HCT116 (cell line): ENCODE measurements at regions not wholly inside any gene's neighbourhood (a gene's known extent, or its start where the extent isn't known, plus 50 kb on each side); places are given as distances from the start of the nearest gene placed in this dataset.

ENCODE experiments used
- POLR2A ChIP-seq: IDR thresholded peaks from 2 replicates; pipeline ENCODE4 v1.7.0; 2011; ENCODE audit warnings: borderline replicate concordance; ENCODE audit not compliant: insufficient read depth, insufficient read length; ENCODE audit errors: extremely low read depth
- TF ChIP-seq, protein P1 (sequence below), 3 experiments: fragments of 200-600 bp in 1 of 3; sonication (generic) in 1 of 3; IDR thresholded peaks in 2 of 3; conservative IDR thresholded peaks in 1 of 3; 2 replicates each; pipeline ENCODE4 v1.5.1; 2012 to 2017; ENCODE audit warnings: low read depth in 2 of 3, low read length in 2 of 3, antibody characterized with exemption in 1 of 3, borderline replicate concordance in 1 of 3, control low read depth in 1 of 3, mild to moderate bottlenecking in 1 of 3, mixed read lengths in 1 of 3, mixed run types in 1 of 3, moderate library complexity in 1 of 3; ENCODE audit not compliant: insufficient read depth in 1 of 3

DNA sequence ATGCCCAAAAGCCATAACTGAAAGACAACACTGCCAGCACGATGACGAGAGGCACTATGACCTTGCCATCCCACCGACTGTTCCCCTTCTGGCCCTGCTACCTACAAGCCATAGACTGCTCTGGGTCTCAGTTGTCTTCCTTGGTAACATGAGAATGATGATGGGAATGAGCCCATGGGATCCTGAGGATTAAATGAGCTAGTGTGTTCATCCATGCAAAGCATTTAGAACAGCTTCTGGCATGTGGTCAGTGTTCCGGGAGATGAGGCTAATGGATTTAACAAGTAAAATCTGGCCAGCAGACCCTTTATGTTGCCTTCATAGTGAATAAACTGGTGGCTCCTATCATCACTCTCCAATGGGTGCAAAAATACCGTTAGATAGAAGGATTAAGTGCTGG, 62.4 kb upstream of the WDR11 start:
- TF ChIP-seq, protein P1, sequence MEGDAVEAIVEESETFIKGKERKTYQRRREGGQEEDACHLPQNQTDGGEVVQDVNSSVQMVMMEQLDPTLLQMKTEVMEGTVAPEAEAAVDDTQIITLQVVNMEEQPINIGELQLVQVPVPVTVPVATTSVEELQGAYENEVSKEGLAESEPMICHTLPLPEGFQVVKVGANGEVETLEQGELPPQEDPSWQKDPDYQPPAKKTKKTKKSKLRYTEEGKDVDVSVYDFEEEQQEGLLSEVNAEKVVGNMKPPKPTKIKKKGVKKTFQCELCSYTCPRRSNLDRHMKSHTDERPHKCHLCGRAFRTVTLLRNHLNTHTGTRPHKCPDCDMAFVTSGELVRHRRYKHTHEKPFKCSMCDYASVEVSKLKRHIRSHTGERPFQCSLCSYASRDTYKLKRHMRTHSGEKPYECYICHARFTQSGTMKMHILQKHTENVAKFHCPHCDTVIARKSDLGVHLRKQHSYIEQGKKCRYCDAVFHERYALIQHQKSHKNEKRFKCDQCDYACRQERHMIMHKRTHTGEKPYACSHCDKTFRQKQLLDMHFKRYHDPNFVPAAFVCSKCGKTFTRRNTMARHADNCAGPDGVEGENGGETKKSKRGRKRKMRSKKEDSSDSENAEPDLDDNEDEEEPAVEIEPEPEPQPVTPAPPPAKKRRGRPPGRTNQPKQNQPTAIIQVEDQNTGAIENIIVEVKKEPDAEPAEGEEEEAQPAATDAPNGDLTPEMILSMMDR (IDR thresholded peaks at IDR 0.05 in 2 of 3, conservative IDR thresholded peaks at IDR 0.05 in 1 of 3; ENCODE audit: borderline replicate concordance in 1 of 3, insufficient read depth in 1 of 3, low read depth in 2 of 3, low read length in 2 of 3) = no peak
- no peak for TF ChIP-seq POLR2A
